GM23338 (cell line): ENCODE measurements at regions not wholly inside any gene's neighbourhood (a gene's known extent, or its start where the extent isn't known, plus 50 kb on each side); places are given as distances from the start of the nearest gene placed in this dataset.

Experiments used
- ATAC-seq: fragments of 200-7000 bp; cut with Tn5 transposase; 3 replicates; pipeline ENCODE4 v1.9.1; 2020
- DNase-seq: peaks from one replicate; pipeline ENCODE4 v3.0.0-alpha.2; 2015; ENCODE audit warnings: low spot score
- H2AFZ ChIP-seq: fragments of 200-600 bp; sonication (generic); 2 replicates; pipeline ENCODE4 v1.8.0; 2016; ENCODE audit warnings: antibody characterized with exemption, mild to moderate bottlenecking, moderate library complexity
- H3F3A ChIP-seq: fragments of 200-600 bp; sonication (generic); replicated peaks from 2 replicates; pipeline ENCODE4 v1.8.0; 2017; ENCODE audit warnings: antibody characterized with exemption, mixed run types, low read depth
- H3K27ac ChIP-seq: fragments of 200-600 bp; sonication (generic); 2 replicates; pipeline ENCODE4 v1.6.1; 2016; ENCODE audit warnings: low read depth
- H3K27me3 ChIP-seq: fragments of 200-600 bp; sonication (generic); 2 replicates; pipeline ENCODE4 v1.8.0; 2016; ENCODE audit warnings: mild to moderate bottlenecking, mixed run types, moderate library complexity; ENCODE audit not compliant: insufficient read depth
- H3K36me3 ChIP-seq: fragments of 200-600 bp; sonication (generic); 2 replicates; pipeline ENCODE4 v1.8.0; 2016; ENCODE audit warnings: mild to moderate bottlenecking; ENCODE audit not compliant: insufficient read depth
- H3K4me1 ChIP-seq: fragments of 200-600 bp; sonication (generic); 2 replicates; pipeline ENCODE4 v1.8.0; 2016; ENCODE audit warnings: mild to moderate bottlenecking, moderate library complexity; ENCODE audit not compliant: insufficient read depth
- H3K4me2 ChIP-seq: fragments of 200-600 bp; sonication (generic); 2 replicates; pipeline ENCODE4 v1.7.1; 2017; ENCODE audit warnings: mixed run types
- H3K4me3 ChIP-seq: fragments of 200-600 bp; sonication (generic); 2 replicates; pipeline ENCODE4 v1.6.1; 2016; ENCODE audit warnings: mixed run types
- H3K79me2 ChIP-seq: fragments of 200-600 bp; sonication (generic); replicated peaks from 2 replicates; pipeline ENCODE4 v1.8.0; 2017; ENCODE audit warnings: mild to moderate bottlenecking; ENCODE audit not compliant: insufficient read depth
- H3K9me2 ChIP-seq: fragments of 200-600 bp; sonication (generic); 2 replicates; pipeline ENCODE4 v1.8.0; 2017; ENCODE audit not compliant: insufficient read depth
- H4K20me1 ChIP-seq: fragments of 200-600 bp; sonication (generic); replicated peaks from 2 replicates; pipeline ENCODE4 v1.8.0; 2017; ENCODE audit warnings: mild to moderate bottlenecking; ENCODE audit not compliant: insufficient read depth
- H3K27ac Mint-ChIP-seq: 2 replicates; pipeline ENCODE4 v1.8.0; 2020; ENCODE audit warnings: inconsistent platforms, mild to moderate bottlenecking, moderate library complexity, mixed read lengths
- H3K27me3 Mint-ChIP-seq: 3 replicates; pipeline ENCODE4 v1.8.0; 2022; ENCODE audit warnings: low read depth, mild to moderate bottlenecking, moderate library complexity, mixed read lengths, inconsistent platforms; ENCODE audit not compliant: insufficient read depth, poor library complexity
- H3K36me3 Mint-ChIP-seq: 3 replicates; pipeline ENCODE4 v1.8.0; 2021; ENCODE audit warnings: low read depth, mild to moderate bottlenecking, inconsistent platforms, moderate library complexity, mixed read lengths
- H3K4me1 Mint-ChIP-seq: 3 replicates; pipeline ENCODE4 v1.8.0; 2020; ENCODE audit warnings: mild to moderate bottlenecking, inconsistent platforms, mixed read lengths
- H3K4me3 Mint-ChIP-seq: 3 replicates; pipeline ENCODE4 v1.8.0; 2021; ENCODE audit warnings: moderate library complexity, mild to moderate bottlenecking, inconsistent platforms, mixed read lengths
- H3K9me3 Mint-ChIP-seq: 3 replicates; pipeline ENCODE4 v1.8.0; 2020; ENCODE audit warnings: moderate library complexity, mild to moderate bottlenecking, inconsistent platforms, mixed read lengths
- CTCF ChIP-seq, 2 experiments: fragments of 200-600 bp in 1 of 2; sonication (generic) in 1 of 2; conservative IDR thresholded peaks; 2 replicates each; pipeline versions ENCODE4 v1.5.1 to v1.6.1; 2016 to 2017; ENCODE audit warnings: antibody characterized with exemption in 2 of 2, low read depth in 2 of 2, mild to moderate bottlenecking in 2 of 2, moderate library complexity in 1 of 2
- ETS1 ChIP-seq: IDR thresholded peaks from 2 replicates; pipeline ENCODE4 v1.6.1; 2016; ENCODE audit warnings: antibody characterized with exemption
- EZH2 ChIP-seq: fragments of 200-600 bp; sonication (generic); IDR thresholded peaks from one replicate; pipeline ENCODE4 v1.8.0; 2017; ENCODE audit warnings: antibody characterized with exemption, mild to moderate bottlenecking, low read depth; ENCODE audit not compliant: unreplicated experiment
- EZH2phosphoT487 ChIP-seq: fragments of 200-600 bp; sonication (generic); IDR thresholded peaks from one replicate; pipeline ENCODE4 v1.8.1; 2018; ENCODE audit warnings: antibody characterized with exemption; ENCODE audit not compliant: unreplicated experiment
- JUNB ChIP-seq: IDR thresholded peaks from one replicate; pipeline ENCODE4 v1.6.1; 2016; ENCODE audit warnings: antibody characterized with exemption; ENCODE audit not compliant: unreplicated experiment
- NANOG ChIP-seq: IDR thresholded peaks from 2 replicates; pipeline ENCODE4 v1.6.1; 2016; ENCODE audit warnings: antibody characterized with exemption, borderline replicate concordance
- POLR2AphosphoS5 ChIP-seq: IDR thresholded peaks from 2 replicates; pipeline ENCODE4 v1.6.1; 2016; ENCODE audit warnings: antibody characterized with exemption, low read depth
- REST ChIP-seq: IDR thresholded peaks from one replicate; pipeline ENCODE4 v1.6.1; 2018; ENCODE audit warnings: antibody characterized with exemption; ENCODE audit not compliant: unreplicated experiment
- STAT1 ChIP-seq: IDR thresholded peaks from one replicate; pipeline ENCODE4 v1.6.1; 2016; ENCODE audit warnings: antibody characterized with exemption; ENCODE audit not compliant: unreplicated experiment
- ZNF114 ChIP-seq: fragments of 250-450 bp; sonication (Bioruptor Pico); IDR thresholded peaks from 2 replicates; pipeline ENCODE4 v1.5.0; 2020; ENCODE audit warnings: mild to moderate bottlenecking, moderate library complexity
- ZNF331 ChIP-seq: fragments of 250-450 bp; sonication (Bioruptor Pico); IDR thresholded peaks from 2 replicates; pipeline ENCODE4 v1.5.0; 2020; ENCODE audit warnings: low read depth, mild to moderate bottlenecking, moderate library complexity
- ZNF462 ChIP-seq: fragments of 250-450 bp; sonication (Bioruptor Pico); IDR thresholded peaks from 2 replicates; pipeline ENCODE4 v1.5.0; 2020; ENCODE audit warnings: mild to moderate bottlenecking, moderate library complexity

GRCh38 chr11:38667359-38667758 is 2069.3 kb upstream of the RAG2 start (continued):
- TF ChIP-seq ZNF462 (CRISPR knock-in tag) (no peak), JUNB (no peak), STAT1 (no peak), ZNF331 (no peak), EZH2phosphoT487 (no peak), EZH2 (no peak), ETS1 (no peak), ZNF114 (CRISPR knock-in tag) (no peak)

GRCh38 chr11:38648604-38649003 is 2050.6 kb upstream of the RAG2 start:
- Histone ChIP-seq H3K4me3 (no peak overlapping the region), H3K79me2 (no peaks in the 10 kb centered on the region), H2AFZ (no peak overlapping the region), H3K27ac (no peak overlapping the region), H3K27me3 (no peaks in the 10 kb centered on the region), H4K20me1 (no peaks in the 10 kb centered on the region), H3K9me2 (no peaks in the 10 kb centered on the region), H3K4me1 (no peaks in the 10 kb centered on the region), H3F3A (no peaks in the 10 kb centered on the region), H3K4me2 (no peak overlapping the region), H3K36me3 (no peaks in the 10 kb centered on the region)
- H3K27me3 Mint-ChIP-seq, result peaks cover 1% of the 10 kb centered on the region
- H3K27ac Mint-ChIP-seq, result no peak overlapping the region
- no peaks in the 10 kb centered on the region for H3K9me3 Mint-ChIP-seq
- H3K4me1 Mint-ChIP-seq, result no peaks in the 10 kb centered on the region
- no peaks in the 10 kb centered on the region for H3K36me3 Mint-ChIP-seq
- DNase-seq (no peak), ATAC-seq (no peak)
- no peak overlapping the region for H3K4me3 Mint-ChIP-seq
- TF ChIP-seq EZH2, result no peak
- no peak for TF ChIP-seq STAT1
- TF ChIP-seq CTCF (conservative IDR thresholded peaks at IDR 0.05; ENCODE audit: low read depth in 2 of 2), result no peak
- TF ChIP-seq EZH2phosphoT487, result no peak
- no peak for TF ChIP-seq POLR2AphosphoS5
- TF ChIP-seq JUNB, result no peak
- TF ChIP-seq REST, result no peak
- TF ChIP-seq NANOG, result no peak
